ENCODE measurements at regions not wholly inside any gene's neighbourhood (a gene's known extent, or its start where the extent isn't known, plus 50 kb on each side); places are given as distances from the start of the nearest gene placed in this dataset.
"Not testable (repeated sequence)": the region's sequence is repeated elsewhere in the genome, so short reads cannot be mapped to it uniquely, and the experiment has no call there.

DNA sequence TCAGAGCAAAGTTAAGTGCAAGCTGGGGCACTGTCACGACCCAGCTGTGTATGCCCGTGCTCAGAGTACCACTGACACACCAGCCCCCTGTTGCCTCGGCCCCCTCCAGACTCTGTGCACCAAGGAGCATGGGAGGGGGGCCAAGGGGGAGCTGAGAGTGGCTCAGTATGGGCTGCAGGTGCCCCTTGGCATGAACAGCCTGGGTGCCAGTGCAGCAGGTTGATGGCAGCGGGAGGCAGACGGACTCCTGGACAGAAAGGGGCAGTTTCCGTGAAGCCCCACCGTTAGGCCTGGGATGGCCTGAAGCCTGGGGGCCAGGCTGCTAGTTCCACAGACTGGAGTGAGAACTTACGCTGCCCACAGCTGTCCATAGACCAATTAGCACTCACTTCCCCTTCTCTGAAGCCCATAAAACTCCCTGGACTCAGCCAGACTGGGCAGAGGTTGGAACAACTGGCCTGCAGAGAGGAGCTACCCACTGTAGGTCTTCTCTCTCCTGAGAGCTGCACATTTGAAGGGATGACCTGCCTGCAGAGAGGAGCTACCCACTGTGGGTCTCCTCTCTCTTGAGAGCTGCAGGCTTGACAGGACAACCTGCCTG lies 182.8 kb downstream of the DEPDC1B start:
- DNase-seq (ENCODE audit: low read depth): no peak

DNA sequence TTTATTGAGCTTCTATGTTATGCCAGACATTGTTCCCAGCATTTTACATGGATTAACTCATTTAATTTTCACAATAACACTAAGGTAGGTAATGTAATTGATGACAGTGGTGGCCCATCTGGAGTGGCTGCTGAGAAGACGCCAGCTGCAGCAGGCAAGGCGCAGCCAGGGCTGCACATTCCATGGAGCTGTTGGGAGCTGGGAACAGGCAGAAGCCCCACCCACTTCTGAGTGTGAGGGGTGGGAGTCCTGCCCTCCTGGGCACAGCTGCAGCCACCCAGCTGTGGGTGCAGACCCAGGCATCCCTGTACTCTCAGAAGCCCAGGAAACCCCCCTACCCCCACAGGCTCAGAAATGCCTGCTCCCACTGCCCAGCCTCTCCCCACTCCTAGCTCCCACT lies 183.3 kb downstream of the DEPDC1B start:
- DNase-seq (ENCODE audit: low read depth): no peak

DNA sequence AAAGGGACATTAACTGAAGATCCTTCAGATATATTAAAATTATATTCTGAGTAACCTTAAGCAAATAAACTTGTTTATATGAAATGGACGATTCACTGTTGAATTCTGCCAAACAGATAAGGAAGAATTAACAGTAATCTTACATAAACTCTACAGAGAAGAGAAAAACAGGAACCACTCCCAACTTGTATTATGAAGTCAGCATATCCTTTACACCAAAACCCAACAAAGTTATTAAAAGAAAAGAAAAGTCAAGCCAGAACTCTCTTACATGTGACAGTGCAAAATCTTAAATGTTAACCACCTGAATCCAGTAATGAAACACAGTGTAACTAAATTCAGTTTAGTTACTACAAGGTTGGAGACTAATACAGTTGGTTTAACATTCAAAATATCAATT lies 185.8 kb downstream of the DEPDC1B start:
- no peak for DNase-seq (ENCODE audit: low read depth)

DNA sequence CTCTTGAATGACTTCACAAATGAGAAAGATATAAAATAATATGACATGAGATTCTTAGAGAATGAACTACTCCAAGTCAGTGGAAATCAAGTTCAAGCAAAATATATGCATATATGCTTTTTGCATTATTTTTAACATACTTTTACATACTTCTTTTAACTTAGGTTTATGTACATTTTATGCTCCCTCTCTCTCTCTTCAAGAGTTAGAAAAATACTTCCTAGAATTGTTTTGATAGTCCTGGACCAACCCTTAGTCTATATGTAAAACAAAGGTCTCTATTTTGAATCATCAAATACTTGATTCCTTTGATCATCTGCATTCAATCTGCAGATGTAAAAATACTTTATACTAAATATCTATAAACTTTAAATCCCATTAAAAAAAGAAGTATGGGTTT lies 187.8 kb downstream of the DEPDC1B start:
- no peak for DNase-seq (ENCODE audit: low read depth)

DNA sequence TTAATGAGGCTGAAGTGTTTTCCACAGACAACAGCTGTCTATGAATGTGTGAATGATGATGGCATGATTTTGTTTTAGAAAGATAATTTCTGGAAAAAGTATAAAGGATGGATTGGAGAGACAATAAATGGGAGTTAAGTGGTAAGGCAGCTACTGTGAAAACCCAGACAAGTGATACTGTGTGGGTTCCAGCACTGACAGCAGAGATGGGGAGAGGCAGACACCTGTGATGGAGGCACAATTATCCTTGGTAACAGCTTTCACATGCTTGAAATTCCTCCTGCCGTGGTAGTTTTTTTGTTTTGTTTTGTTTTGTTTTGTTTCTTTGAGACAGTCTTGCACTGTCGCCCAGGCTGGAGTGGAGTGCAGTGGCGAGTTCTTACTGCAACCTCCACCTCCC lies 189.3 kb downstream of the DEPDC1B start:
- DNase-seq (ENCODE audit: low read depth): no peak

DNA sequence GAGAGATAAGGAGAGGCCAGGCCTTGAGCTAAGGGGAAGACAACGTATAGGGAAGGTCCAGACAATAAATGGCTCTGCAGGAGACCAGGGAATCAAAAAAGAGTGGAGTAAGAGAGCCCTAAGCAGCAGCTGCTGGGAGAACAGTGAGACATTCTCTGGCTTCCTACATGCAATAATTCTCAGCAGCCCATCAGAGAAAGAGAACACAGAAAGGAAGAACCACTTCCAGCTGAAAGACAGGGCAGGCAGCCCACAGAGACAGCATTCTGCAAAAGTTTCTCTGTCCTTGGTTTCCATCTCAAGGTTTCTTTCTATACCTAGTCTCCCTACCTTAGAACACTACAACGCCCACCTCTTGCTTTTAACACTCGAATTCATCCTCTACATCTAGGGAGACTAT lies 189.9 kb downstream of the DEPDC1B start:
- no peak for DNase-seq (ENCODE audit: low read depth)

DNA sequence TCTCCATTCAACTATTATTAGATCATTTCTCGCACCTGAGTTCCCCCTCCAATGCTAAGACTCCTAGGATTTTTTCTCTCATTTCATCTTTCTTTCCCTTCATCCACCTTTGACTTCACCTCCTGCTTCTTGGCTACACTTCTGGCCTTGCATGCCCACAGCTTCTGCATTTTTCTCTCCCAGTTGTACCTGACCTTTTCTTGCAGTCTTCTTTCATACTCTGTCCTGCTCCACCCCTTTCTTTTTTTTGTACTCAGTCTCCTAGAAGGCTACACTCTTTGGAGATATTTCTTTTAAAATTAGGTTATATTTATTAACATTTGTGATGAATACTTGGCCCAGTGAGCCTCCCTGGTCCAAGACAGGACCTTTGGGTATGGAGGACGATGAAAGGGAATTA lies 190.4 kb downstream of the DEPDC1B start:
- no peak for DNase-seq (ENCODE audit: low read depth)

DNA sequence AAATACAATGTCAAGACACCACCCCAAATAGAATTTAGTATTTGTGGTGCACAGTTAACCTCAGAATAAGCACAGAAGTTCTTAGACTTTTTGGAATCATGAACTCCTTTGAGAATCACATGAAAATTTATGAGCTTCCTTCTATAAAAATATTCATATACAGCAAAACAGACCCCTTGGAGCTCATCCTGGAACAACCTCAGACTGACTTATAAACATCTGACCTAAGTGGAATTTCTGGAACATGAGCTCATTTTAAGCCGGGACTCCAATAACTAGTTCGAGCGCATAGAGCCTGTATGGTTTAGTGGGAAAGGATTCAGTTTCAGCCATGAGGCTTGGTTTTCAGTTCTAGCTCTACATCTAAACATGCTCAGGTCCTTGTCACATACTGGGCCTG lies 192.3 kb downstream of the DEPDC1B start:
- no peak for DNase-seq (ENCODE audit: low read depth)

DNA sequence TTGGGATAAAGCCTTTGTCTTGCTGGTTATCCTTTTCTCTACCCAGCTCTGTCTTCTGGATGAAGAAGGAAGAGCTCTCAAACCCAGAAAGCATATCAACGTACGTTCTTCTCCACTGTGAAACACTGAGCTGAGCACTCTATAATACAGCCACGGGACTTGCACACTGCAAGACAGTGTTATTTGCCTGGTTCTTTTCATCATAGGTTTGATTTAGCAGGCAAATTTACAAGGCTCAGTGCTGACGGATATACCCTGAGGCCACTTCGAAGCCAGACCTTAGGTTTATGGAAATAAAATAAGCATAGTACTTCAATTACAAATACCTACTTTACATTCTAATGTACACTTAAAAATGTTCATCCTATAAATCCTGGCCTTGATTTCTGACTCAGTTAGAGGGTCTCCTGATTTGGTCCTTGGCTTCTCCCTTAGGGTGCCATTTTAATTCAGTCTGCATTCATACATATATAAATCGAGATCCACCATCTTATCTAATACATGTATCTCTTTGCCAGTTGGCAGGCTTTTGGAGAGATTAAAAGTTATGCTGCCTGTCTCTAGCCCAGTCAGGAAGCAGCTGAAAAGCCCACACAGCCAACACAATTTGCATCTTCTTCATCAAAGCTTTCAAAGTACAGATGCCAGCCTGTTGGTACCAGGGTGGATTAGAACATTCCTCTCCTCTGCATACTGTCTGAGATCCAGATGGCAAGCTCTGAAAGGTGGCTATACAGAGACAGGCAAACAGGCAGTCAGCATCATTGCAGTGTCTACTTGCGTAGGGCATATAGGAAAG lies 194.4 kb downstream of the DEPDC1B start:
- DNase-seq (ENCODE audit: low read depth): no peak

DNA sequence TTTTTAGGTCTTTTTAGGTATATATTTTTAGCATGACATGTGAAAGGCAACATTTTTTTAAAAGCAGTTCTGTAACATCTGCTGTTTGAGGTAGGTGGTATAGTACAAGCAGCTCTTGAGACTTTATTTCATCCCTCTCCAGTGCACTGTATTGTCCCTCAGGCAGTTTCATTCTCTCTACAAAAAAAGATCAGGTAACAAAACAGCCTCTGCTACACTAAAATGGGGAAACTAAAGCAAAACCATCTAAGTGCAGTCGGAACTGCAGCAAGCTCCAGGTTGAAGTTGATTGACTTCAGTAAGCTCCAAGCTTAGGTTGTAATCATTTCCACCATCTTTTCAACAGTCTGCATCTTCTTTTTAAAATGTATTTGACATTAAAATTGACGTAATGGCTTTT lies 195.6 kb downstream of the DEPDC1B start:
- DNase-seq (ENCODE audit: low read depth): no peak

DNA sequence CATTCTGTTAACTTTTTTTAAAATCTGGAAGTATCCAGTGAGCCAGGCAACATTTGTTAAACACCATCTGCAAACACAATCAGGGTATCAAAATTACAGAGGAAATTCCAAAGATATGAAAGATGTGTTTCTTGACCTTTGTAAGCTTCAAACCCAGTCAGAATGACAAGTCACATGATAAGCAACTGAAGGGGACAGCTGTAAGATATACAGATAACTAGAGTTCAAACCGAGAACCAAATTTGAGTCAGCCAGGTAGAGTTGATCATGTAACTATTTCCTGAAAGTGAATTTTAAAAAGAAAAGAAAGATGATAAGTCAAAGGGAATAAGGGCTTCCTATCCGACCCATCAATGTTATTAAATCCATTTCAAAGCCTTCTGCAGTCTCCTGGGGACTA lies 196.2 kb downstream of the DEPDC1B start:
- DNase-seq (ENCODE audit: low read depth): no peak

DNA sequence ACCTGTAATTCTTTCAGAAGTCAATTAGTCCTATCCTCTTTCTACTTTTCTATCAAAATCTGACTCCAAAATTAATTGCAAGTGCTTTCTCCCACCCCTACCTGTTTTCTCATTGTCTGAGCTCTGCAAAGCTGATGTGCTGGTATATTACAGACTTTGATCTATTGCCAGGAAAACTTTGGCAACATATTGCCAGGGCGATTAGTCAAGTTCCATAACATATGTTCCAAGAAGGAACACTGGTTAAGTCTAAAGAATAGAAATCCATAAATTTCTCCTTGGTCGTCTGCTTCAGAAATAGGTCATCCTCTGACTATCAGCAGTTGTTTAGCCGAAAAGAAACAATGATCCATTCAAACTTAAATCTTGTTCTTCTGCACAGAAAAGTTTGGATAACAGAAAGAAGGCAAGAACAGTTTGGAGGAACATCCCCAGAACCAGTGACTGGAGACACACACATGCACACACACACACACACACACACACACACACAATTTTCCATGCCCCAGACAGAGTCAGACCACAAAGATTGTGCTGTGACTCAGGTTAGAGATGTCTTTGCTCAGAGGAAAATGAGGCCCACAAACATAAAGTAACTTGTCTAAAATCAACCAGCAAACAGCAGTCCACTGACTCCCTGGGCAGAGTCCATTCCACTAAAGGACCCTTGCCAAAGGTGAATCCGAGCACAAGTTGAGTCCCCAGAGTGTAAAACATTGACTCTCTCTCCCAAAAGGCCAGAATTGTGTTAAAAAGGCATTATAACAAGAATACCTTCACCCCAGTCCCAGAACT lies 202.1 kb downstream of the DEPDC1B start:
- no peak for DNase-seq (ENCODE audit: low read depth)

DNA sequence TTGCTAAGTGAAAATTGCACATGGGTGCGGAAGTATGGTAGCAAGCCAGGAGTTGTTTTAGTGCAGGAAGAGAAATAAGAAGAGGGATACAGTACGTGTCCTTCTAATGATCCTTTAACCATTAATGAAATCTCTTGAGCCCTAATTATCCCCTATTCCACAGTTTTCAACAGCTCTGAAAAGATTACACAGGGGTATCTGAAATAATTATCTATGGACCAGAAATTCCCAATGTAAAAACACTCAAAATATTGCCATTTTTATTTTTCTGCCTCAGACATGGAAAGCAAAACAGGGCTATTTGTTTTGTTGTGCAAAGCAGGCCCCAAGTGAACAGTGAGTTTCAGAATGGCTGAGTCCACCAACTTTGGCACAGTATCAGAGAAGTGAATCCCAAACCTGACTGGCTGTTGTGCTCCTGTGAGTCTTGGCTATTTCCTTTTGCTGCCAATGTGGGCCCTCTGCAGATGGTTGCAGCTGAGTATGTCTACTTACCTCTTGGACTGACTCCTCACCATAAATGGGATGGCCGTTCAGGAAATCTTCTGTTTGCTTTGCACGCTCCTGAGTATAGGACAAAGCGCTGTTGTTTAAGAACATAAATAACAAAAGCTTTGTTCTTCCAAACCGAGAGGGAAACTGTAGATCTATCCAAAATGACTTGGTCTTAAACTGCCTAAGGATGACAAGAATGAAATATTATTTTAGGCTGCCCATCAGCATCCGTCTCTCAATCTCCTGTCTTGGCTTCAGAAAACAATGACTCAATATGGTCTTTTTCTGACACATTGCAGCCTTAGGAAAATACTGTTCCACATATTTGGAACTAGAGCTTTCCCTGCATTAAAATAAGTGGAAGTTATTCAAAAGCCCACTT lies 204.1 kb downstream of the DEPDC1B start:
- DNase-seq (ENCODE audit: low read depth): no peak

DNA sequence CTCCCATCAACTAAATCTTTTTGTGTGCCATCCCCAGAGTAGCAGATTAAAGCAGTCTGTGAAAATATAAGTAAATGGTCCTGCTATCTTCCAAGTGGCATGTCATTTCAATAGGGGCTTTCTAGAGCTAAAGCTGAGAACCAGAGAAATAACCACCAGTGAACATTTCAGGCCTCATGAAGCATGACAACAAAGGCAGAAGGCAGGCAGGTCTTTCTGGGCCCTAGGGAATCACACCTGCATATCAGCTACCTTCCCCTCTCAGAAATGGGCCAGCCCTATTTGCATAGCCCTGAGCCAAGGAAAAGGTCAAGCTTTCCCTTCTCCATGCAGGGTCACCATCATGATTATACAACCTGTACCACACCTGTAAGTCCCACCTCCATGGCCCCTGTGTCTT lies 205.3 kb downstream of the DEPDC1B start:
- DNase-seq (ENCODE audit: low read depth): no peak

DNA sequence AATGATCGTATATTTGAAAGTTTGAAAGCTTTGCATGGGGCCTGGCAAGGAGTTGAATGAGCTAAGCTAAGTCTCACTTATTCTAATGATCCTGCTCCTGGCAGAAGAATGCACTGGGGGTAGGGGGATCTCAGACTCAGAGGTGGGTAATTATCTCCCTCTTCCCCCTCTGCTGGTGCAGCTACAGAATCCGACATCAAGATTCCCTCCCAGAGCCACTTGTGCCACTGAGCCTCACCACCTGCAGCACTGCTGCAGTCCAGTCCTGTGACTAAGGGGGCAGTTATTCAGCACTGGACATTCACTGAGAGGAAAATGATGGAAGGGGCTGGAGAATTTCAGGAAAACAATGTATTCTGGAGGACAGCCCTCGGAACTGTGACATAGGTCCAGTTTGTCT lies 205.8 kb downstream of the DEPDC1B start:
- no peak for DNase-seq (ENCODE audit: low read depth)

DNA sequence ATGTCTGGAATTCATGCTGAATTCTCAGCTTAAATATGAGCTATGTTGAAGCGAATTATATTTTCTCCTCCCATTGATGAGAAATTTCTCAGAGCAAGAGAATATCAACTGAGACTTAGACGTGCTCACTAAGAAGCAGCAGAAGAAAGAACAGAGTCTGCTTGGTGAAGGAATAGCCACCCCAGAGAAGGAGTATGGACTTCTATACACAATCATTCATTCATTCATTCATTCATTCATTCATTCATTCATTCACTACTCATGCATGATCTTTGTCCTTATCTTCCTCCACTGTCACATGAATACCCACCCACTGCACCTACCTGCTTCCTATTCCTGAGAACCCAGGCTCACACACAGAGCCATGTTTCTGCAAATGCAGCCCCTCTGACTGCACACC lies 206.6 kb downstream of the DEPDC1B start:
- no peak for DNase-seq (ENCODE audit: low read depth)

DNA sequence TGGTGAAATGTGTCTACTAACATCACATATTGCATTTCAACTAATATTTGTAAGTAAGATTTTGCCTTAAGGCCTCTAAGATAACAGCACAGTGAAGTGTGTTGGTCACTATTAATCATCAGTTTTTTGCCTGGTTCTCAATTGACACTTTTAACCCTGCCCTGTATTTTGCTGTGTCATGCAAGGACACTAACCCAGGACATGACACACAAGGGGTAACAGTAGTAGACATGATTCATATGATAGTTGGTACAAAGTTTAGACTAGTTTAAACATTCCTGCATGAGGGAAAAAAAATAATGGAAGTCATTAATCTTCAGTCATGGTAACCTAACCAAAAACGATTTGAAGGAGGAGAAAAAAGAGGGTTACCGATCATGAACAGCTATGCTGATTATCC lies 207.0 kb downstream of the DEPDC1B start:
- peak; percentile 22 for DNase-seq (ENCODE audit: low read depth)

DNA sequence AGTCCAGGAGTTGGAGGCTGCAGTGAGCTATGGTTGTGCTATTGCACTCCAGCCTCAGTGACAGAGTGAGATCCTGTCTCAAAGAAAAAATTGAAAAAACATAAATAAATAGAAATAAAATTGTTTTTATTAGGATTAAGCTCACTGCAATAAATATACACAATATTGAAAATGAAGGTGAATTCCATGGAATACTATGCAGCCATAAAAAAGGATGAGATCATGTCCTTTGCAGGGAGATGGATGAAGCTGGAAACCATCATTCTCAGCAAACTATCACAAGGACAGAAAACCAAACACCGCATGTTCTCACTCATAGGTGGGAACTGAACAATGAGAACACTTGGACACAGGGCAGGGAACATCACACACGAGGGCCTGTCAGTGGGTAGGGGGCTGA lies 207.6 kb downstream of the DEPDC1B start:
- DNase-seq (ENCODE audit: low read depth): not testable (repeated sequence)

DNA sequence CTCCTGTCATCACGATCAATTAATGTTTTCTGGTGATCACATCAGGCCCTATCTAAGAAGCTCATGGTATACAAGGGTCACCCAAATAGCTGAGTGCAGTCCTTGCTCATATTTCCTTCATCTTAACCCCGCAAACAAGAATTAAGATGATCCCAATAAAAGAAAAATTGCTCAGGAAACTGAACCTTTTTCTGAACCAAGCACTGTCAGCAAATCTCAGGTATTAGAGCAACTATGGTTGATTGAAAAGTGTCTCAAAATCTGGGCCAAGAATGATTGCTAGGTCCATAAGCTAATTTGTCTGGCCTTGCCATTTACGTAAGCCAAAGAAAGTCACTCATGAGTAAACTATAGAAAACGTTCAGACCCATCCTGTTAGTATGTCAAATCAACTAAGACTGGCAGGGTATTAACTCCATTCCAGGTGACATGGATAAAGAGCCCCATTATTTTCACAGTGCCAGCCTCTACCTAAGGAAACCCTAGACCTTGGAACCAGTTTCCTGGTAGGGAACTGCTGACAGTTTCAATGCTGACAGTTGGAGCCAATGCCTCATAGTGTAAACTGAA lies 209.3 kb downstream of the DEPDC1B start:
- DNase-seq (ENCODE audit: low read depth): no peak

DNA sequence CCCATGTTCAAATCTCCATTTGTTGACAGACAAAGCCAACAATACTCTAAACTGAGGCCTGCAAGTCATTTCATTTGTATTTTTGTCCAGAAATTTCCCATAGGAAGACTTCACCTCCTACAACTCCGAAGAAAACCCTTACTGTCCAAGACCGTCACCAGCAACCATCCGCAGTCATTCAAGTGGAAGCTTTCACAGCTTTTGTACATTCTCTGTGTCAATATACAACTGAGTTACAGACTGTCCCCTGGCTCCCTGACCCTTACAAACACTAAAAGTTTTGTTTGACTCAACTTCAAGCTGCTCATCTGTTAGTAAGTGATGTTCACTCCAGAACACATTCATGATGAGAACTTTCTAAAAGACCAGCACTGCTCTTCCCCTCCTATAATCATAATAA lies 210.1 kb downstream of the DEPDC1B start:
- DNase-seq (ENCODE audit: low read depth): no peak

DNA sequence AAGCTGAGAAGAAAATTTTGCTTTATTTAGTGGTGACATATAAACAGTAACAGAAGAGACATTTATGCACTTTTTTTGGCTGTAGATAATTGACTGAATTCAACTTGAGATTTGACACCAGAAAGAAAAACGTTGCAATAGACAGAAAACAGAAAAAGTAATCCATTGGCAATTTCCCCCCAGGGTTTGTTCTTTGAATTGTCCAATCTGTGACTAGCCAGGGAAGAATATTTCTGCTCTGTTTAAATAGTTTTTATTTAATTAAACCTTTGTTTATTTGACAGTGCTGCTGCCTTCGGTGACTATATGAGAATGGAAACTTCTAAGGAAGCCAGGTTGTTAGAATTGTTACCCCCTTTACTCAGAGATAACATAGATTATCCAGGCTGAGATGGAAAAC lies 210.6 kb downstream of the DEPDC1B start:
- DNase-seq (ENCODE audit: low read depth): no peak

Measured in HS-5 (cell line).